Kidney tubule cell (primary cell): ENCODE measurements at regions not wholly inside any gene's neighbourhood (a gene's known extent, or its start where the extent isn't known, plus 50 kb on each side); places are given as distances from the start of the nearest gene placed in this dataset.
"Not testable (repeated sequence)": the region's sequence is repeated elsewhere in the genome, so short reads cannot be mapped to it uniquely, and the experiment has no call there.

Source experiments
- DNase-seq: peaks from one replicate; pipeline ENCODE4 v3.0.0-alpha.2; 2018; ENCODE audit warnings: low spot score

- no peak for DNase-seq
Observed at GRCh38 chr6:21772884-21773575, 179.5 kb downstream of the SOX4 start.

GRCh38 chr6:21773576-21773968 lies 180.0 kb downstream of the SOX4 start:
- DNase-seq = no peak

GRCh38 chr6:21777846-21778245 lies 184.3 kb downstream of the SOX4 start:
- no peak for DNase-seq

- no peak for DNase-seq
Observed at GRCh38 chr6:21780141-21780540, 186.6 kb downstream of the SOX4 start.

- no peak for DNase-seq
Observed at GRCh38 chr6:21780679-21781078, 187.1 kb downstream of the SOX4 start.

GRCh38 chr6:21781128-21781527 lies 187.6 kb downstream of the SOX4 start:
- no peak for DNase-seq

DNA sequence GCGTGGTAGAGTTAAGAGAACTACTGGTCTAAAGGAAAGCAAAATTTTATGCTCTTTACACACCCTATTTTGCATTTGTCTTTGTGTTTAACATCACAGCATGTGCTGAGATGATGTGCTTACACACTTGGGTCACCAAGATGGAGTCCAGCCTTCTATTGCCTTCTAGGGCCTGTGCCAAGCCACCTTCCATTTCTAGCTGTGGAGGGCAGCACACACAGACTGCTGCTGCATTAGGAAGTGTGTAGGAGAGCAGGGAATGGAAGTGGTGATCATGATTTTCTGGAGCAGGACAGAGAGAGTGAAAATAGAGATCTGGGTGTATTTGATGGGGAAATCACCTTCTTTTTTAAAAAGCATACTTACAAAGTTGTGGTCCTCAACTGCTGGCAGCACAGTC lies 191.6 kb downstream of the SOX4 start:
- no peak for DNase-seq

DNA sequence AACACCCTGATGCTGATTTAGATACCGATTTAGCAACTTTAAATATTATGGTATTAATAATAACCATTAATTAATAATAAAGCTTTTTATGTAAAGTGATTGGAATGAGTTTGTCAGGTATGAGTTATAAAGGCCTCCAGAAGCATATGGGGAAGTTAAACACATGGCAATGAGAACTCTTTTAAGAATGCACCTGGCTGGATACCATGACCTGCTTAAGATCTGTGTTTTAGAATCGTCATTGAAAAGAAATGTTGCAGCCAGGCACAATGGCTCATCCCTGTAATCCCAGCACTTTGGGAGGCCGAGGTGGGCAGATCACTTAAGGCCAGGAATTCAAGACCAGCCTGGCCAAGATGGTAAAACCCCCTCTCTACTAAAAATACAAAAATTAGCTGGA lies 197.5 kb downstream of the SOX4 start:
- DNase-seq = no peak

- DNase-seq = no peak
Observed at GRCh38 chr6:21791581-21791980, 198.0 kb downstream of the SOX4 start.

GRCh38 chr6:21792177-21792576 lies 198.6 kb downstream of the SOX4 start:
- DNase-seq = no peak

DNA sequence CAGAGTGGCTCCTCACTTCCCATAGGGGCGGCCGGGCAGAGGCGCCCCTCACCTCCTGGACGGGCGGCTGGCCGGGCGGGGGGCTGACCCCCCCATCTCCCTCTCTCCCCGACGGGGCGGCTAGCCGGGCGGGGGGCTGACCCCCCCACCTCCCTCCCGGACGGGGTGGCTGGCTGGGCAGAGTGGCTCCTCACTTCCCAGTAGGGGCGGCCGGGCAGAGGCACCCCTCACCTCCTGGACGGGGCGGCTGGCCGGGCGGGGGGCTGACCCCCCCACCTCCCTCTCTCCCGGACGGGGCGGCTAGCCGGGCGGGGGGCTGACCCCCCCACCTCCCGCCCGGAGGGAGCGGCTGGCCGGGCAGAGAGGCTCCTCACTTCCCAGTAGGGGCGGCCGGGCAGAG lies 203.4 kb downstream of the SOX4 start:
- DNase-seq = not testable (repeated sequence)

DNA sequence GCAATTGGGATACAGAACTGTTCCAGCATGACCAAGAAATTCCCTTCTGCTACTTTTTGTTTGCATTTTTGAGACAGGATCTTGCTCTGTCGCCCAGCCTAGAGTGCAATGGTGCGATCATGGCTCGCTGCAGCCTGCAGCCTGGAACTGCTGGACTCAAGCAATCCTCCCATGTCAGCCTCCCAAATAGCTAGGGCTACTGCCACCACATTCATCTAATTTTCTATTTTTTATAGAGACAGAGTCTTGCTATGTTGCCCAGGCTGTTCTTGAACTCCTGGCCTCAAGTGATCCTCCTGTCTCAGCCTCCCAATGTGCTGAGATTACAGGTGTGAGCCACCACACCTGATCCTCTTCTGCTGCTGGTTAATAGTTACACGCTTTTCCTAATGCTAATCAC lies 204.9 kb downstream of the SOX4 start:
- no peak for DNase-seq

DNA sequence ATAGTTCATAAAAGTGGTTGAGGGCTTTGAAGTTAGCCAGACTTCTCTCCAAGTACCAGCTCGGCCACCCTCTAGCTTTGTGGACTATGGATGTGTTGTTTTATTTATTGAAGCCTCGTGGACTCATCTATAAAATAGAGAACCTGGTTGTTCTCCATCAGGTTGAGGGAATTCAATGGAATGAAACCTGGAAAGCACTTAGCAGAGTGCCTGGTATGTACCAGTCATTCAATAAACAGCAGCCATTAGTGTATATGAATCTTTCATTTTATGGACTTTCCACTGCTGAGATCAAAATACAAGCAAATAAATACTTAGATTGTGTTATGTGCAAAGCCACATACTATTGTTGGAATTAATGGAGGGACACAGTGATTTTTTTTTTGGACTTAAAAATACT lies 206.8 kb downstream of the SOX4 start:
- DNase-seq = no peak

- peak; percentile 79 for DNase-seq
Observed at GRCh38 chr6:21800948-21801438, 207.4 kb downstream of the SOX4 start.

DNA sequence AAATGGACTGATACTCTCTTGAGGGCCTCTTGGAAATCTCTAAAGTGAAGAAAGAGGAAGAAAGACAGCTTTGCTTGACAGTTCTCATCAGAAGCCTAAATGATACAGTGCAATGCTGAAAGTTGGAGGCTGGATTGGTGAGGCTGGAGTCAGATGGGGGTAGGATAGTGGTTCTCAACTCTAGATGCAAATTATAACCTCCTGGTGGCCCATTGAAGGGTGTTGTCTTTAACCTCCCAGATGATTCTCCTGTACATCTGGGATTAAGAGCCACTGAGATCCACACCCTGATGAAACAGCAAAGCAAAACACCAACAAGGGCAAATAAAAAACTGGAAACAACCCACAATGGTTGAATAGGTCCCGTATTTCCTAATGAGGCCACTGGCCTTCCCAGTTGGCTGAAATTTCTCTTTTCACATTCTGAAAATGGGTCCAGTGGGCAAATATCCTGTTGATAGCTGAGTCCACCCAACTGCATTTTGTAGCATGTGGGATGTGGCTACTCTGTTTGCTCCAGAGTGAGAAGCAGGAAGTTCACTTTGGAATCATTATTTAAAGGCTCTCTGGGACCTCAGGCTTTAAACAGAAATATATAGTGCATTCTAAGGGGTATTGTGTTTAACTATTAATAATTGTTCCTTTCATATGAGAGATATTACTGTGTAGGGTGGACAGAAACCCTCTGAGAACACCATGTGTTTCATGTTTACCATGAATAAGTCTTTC lies 208.1 kb downstream of the SOX4 start:
- DNase-seq = no peak

DNA sequence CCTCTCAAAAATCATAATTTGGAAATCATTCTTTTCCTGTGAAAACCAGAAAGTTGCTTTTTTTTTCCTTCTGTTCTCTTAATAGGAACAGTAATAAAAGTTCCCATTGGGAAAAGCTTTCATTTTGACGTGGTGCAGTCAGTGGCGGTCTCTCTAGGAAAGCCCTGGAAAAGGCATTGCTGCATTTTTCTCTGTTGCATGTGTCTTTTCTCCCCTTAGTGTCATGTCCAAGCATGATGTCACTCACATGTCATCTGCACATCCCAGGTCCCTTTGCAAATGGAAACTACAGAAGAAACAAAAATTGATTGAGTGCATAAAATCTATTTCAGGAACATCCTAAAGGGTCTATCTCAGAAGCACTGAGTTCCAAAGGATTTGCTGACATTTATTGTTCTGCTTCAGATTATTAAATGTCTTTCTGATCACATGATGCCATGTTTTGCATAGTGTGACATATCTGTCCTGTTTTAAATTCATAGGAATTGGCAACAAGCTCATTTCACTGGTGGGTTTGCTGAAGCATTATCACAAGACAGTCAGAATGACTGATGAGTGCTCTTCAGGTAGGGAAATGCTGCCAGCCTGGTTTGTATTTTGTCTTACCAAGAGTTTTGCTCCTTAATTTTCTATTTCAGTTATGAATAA lies 208.7 kb downstream of the SOX4 start:
- no peak for DNase-seq

GRCh38 chr6:21804941-21805610 lies 211.5 kb downstream of the SOX4 start:
- DNase-seq = no peak

GRCh38 chr6:21807299-21808044 lies 213.9 kb downstream of the SOX4 start:
- DNase-seq = no peak

DNA sequence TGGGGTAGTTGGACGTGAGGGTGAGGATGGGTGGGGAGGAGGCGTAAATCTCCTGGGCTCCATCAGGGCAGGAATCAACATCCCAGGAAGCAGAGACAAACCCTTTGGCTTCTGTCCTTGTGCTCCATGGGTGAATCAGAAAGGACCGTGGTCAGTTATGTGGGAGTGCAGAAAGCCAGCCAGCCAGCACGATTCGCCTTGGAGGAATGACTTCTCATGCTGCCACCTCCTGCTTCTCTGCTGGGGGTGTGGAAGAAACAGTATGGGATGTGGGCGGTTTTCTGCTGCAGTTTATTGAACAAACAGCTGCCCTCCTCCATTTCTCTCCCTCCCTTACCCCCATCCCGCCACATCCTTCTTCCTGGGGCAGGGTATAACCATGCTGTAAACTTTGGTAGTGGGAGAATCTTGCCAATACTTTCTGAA lies 214.5 kb downstream of the SOX4 start:
- DNase-seq = peak; percentile 85

GRCh38 chr6:21808551-21809242 lies 215.1 kb downstream of the SOX4 start:
- peak; percentile 18 for DNase-seq

GRCh38 chr6:21811484-21811883 lies 217.9 kb downstream of the SOX4 start:
- no peak for DNase-seq
